Ishikawa (cell line): ENCODE measurements at regions not wholly inside any gene's neighbourhood (a gene's known extent, or its start where the extent isn't known, plus 50 kb on each side); places are given as distances from the start of the nearest gene placed in this dataset.

Experiments used
- CEBPB ChIP-seq: IDR thresholded peaks from 2 replicates; pipeline ENCODE4 v1.6.1; 2012
- EP300 ChIP-seq: IDR thresholded peaks from 2 replicates; pipeline ENCODE4 v1.6.1; 2012; ENCODE audit warnings: borderline replicate concordance
- NFIC ChIP-seq: IDR thresholded peaks from 2 replicates; pipeline ENCODE4 v1.6.1; 2012
- RAD21 ChIP-seq: IDR thresholded peaks from 2 replicates; pipeline ENCODE4 v1.6.1; 2012; ENCODE audit warnings: low read depth
- TAF1 ChIP-seq: IDR thresholded peaks from 2 replicates; pipeline ENCODE4 v1.6.1; 2012; ENCODE audit warnings: low read depth, mild to moderate bottlenecking

DNA sequence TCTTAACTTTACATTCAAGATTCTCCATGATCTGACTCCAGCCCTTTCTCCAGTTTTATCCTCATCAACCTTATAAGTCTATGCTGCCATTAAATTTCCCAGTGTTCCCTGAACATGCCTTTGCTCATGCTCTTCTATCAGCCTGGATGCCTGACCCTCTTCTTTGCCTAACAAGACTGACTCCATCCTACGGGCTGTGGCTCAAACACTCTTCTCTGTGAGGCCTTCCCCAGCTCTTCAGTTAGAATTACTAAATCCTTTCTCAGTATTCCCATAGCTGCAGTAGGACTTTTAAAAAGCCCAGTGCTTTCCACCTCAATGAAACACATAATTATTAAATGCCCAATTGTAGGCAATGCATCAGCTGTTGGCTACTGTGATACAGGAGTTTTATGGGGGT lies 76.5 kb upstream of the GNG12 start:
- no peak for TF ChIP-seq CEBPB
- TF ChIP-seq NFIC, result no peak
- no peak for TF ChIP-seq EP300
- no peak for TF ChIP-seq RAD21
- TF ChIP-seq TAF1, result no peak
